GM12878 (cell line): ENCODE measurements at regions not wholly inside any gene's neighbourhood (a gene's known extent, or its start where the extent isn't known, plus 50 kb on each side); places are given as distances from the start of the nearest gene placed in this dataset.

Experiments
- ATAC-seq: fragments of 200-7000 bp; cut with Tn5 transposase; 3 replicates; pipeline ENCODE4 v1.9.1; 2020; ENCODE audit warnings: mild to moderate bottlenecking, moderate library complexity
- BruUV-seq: library from RNA; stranded (reverse); fragments of 400-500 nt; replicated peaks from 2 replicates; lab custom pipeline; 2021; lab: Mats Ljungman, UMichigan
- CTCF ChIA-PET: fragments of 300-600 bp; sonication (Branson Sonifier 250); formaldehyde crosslinking; extraction: SDS; loops from one replicate; lab custom pipeline; 2021; ENCODE audit warnings: inconsistent platforms; lab: Yijun Ruan, JAX
- POLR2A ChIA-PET: fragments of 350-600 bp; formaldehyde crosslinking; extraction: SDS; loops from one replicate; lab custom pipeline; 2021; ENCODE audit warnings: inconsistent platforms; lab: Charles Lee
- RAD21 ChIA-PET: fragments of 300-600 bp; sonication (Branson Sonifier 250); formaldehyde crosslinking; loops from one replicate; lab custom pipeline; 2023; ENCODE audit warnings: antibody characterized with exemption; ENCODE audit not compliant: unreplicated experiment; lab: Charles Lee
- SMC1A ChIA-PET: fragments of 300-600 bp; sonication (Branson Sonifier 250); formaldehyde crosslinking; loops from one replicate; lab custom pipeline; 2023; ENCODE audit not compliant: unreplicated experiment, uncharacterized antibody; lab: Charles Lee
- DNase-seq: peaks from one replicate; pipeline ENCODE4 v3.0.0-alpha.2; 2011; ENCODE audit warnings: low read depth, low spot score
- FAIRE-seq: peaks from 3 replicates; lab custom pipeline; 2011; peaks lifted over from hg19 to GRCh38; lab: Jason Lieb, UNC
- H2AFZ ChIP-seq: 2 replicates; pipeline ENCODE4 v1.6.0; 2011; ENCODE audit warnings: low read depth, low read length, control low read depth; ENCODE audit not compliant: control insufficient read depth
- H3K27ac ChIP-seq: 2 replicates; pipeline ENCODE4 v1.5.1; 2011; ENCODE audit warnings: control low read depth; ENCODE audit not compliant: control insufficient read depth, insufficient read depth
- H3K27me3 ChIP-seq, 2 experiments: replicated peaks in 1 of 2; 2 replicates each; pipeline versions ENCODE4 v1.6.0 to v1.6.1; 2011; ENCODE audit warnings: low read length in 1 of 2; ENCODE audit not compliant: control insufficient read depth in 2 of 2, insufficient read depth in 2 of 2
- H3K36me3 ChIP-seq, 2 experiments: 2 replicates each; pipeline ENCODE4 v1.5.1; 2011; ENCODE audit warnings: low read length in 1 of 2; ENCODE audit not compliant: control insufficient read depth in 2 of 2, insufficient read depth in 2 of 2
- H3K4me1 ChIP-seq: 2 replicates; pipeline ENCODE4 v1.6.1; 2011; ENCODE audit warnings: mild to moderate bottlenecking, low read length, moderate library complexity, mixed read lengths; ENCODE audit not compliant: control insufficient read depth, insufficient read depth
- H3K4me2 ChIP-seq: 2 replicates; pipeline ENCODE4 v1.6.0; 2011; ENCODE audit warnings: control low read depth; ENCODE audit not compliant: control insufficient read depth, insufficient read depth
- H3K4me3 ChIP-seq: fragments of 200-600 bp; sonication (generic); 2 replicates; pipeline ENCODE4 v1.5.1; 2016
- H3K79me2 ChIP-seq: 2 replicates; pipeline ENCODE4 v1.6.0; 2011; ENCODE audit warnings: low read length; ENCODE audit not compliant: control insufficient read depth, insufficient read depth
- H3K9ac ChIP-seq: 2 replicates; pipeline ENCODE4 v1.8.0; 2011; ENCODE audit warnings: low read length, control low read depth, mixed read lengths; ENCODE audit not compliant: control insufficient read depth, insufficient read depth
- H3K9me3 ChIP-seq: replicated peaks from 3 replicates; pipeline ENCODE4 v1.5.1; 2011; ENCODE audit warnings: mild to moderate bottlenecking, low read length; ENCODE audit not compliant: control insufficient read depth, insufficient read depth
- H4K20me1 ChIP-seq: 2 replicates; pipeline ENCODE4 v1.6.0; 2011; ENCODE audit not compliant: control insufficient read depth, insufficient read depth
- ASH2L ChIP-seq: fragments of 300-600, 200-600 bp; sonication (generic); IDR thresholded peaks from 2 replicates; pipeline ENCODE4 v1.6.1; 2017; ENCODE audit warnings: low read depth, mild to moderate bottlenecking, borderline replicate concordance
- BHLHE40 ChIP-seq, 2 experiments: fragments of 450-650 bp in 1 of 2; IDR thresholded peaks; 2 replicates each; pipeline ENCODE4 v1.6.1; 2011 to 2017; ENCODE audit warnings: low read depth in 2 of 2, borderline replicate concordance in 1 of 2, improper control_type of control experiment in 1 of 2, low read length in 1 of 2, mild to moderate bottlenecking in 1 of 2
- FOS ChIP-seq: IDR thresholded peaks from 3 replicates; pipeline ENCODE4 v1.6.1; 2011; ENCODE audit warnings: borderline replicate concordance; ENCODE audit not compliant: insufficient read length; ENCODE audit errors: extremely low read depth
- IKZF2 ChIP-seq, 2 experiments: fragments of 450-650 bp; IDR thresholded peaks; 2 replicates each; pipeline ENCODE4 v1.6.1; 2017; ENCODE audit warnings: mild to moderate bottlenecking in 2 of 2, moderate library complexity in 2 of 2
- MEF2B ChIP-seq: fragments of 450-650 bp; IDR thresholded peaks from 2 replicates; pipeline ENCODE4 v1.6.1; 2018; ENCODE audit warnings: mild to moderate bottlenecking, moderate library complexity; ENCODE audit not compliant: partially characterized antibody, poor library complexity, severe bottlenecking
- MLLT1 ChIP-seq: fragments of 450-650 bp; IDR thresholded peaks from 2 replicates; pipeline ENCODE4 v1.6.1; 2016; ENCODE audit warnings: mild to moderate bottlenecking
- MTA2 ChIP-seq: fragments of 450-650 bp; IDR thresholded peaks from 2 replicates; pipeline ENCODE4 v1.6.1; 2016; ENCODE audit warnings: low read depth, mild to moderate bottlenecking, moderate library complexity
- PAX5 ChIP-seq: IDR thresholded peaks from 2 replicates; pipeline ENCODE4 v1.6.1; 2011; ENCODE audit warnings: low read depth, low read length, borderline replicate concordance
- PML ChIP-seq: IDR thresholded peaks from 2 replicates; pipeline ENCODE4 v1.6.1; 2012; ENCODE audit warnings: low read length, inconsistent platforms
- RELA ChIP-seq: fragments of 450-650 bp; IDR thresholded peaks from 2 replicates; pipeline ENCODE4 v1.8.0; 2014; ENCODE audit warnings: borderline replicate concordance; ENCODE audit not compliant: partially characterized antibody
- SREBF1 ChIP-seq: IDR thresholded peaks from 2 replicates; pipeline ENCODE4 v1.6.1; 2012; ENCODE audit warnings: mild to moderate bottlenecking, low read length
- TCF7 ChIP-seq: IDR thresholded peaks from 2 replicates; pipeline ENCODE4 v1.6.1; 2014; ENCODE audit warnings: antibody characterized with exemption, borderline replicate concordance
- ZNF274 ChIP-seq: IDR thresholded peaks from one replicate; pipeline ENCODE4 v1.8.0; 2011; ENCODE audit not compliant: insufficient read length, insufficient read depth
- WGBS: methylation state at CpG from one replicate; pipeline ENCODE4 v1.1.6; 2016; ENCODE audit warnings: low lambda C conversion rate; ENCODE audit not compliant: insufficient replicate concordance, insufficient coverage; ENCODE audit errors: missing lambda C conversion rate; 5-methylcytosine and 5-hydroxymethylcytosine counted together
- in situ Hi-C: fragments of 300-500 bp; cut with MboI; formaldehyde crosslinking; loops from 9 replicates; pipeline ENCODE4 v1.14.3; 2018; ENCODE audit warnings: mixed read lengths
- intact Hi-C: fragments of 100-400 bp; cut with micrococcal nuclease; formaldehyde crosslinking; loops from one replicate; pipeline ENCODE4 v1.14.2; 2022; ENCODE audit not compliant: unreplicated experiment
- TF ChIP-seq, protein P1 (sequence below): IDR thresholded peaks from 2 replicates; pipeline ENCODE4 v1.6.1; 2012; ENCODE audit warnings: low read depth, low read length, improper control_type of control experiment
- TF ChIP-seq, protein P2 (sequence below): IDR thresholded peaks from 2 replicates; pipeline ENCODE4 v1.6.1; 2011; ENCODE audit warnings: mild to moderate bottlenecking, low read depth, low read length, moderate library complexity; ENCODE audit not compliant: insufficient replicate concordance

- H3K79me2 ChIP-seq: no peaks in the 10 kb centered on the region
- ChIA-PET POLR2A (no interaction called here), RAD21 (interaction anchor here (1.4 to 1.9 kb wide), 3 partner anchors 12 to 238 kb away, joined by 6 to 8 read pairs (median 8); no protein-coding TSS in a partner anchor), SMC1A (interaction anchor here (1.0 to 1.7 kb wide), 6 partner anchors 9 to 1366 kb away, joined by 3 to 5 read pairs (median 5); no protein-coding TSS in a partner anchor), CTCF (interaction anchor here (0.6 to 3.2 kb wide), 19 partner anchors 9 to 1367 kb away, joined by 3 to 24 read pairs (median 5); no protein-coding TSS in a partner anchor)
- in situ Hi-C loops: loop anchor here (5.0 to 10.0 kb wide), 2 partner anchors 240 to 1358 kb away; no protein-coding TSS in a partner anchor
- H3K4me3 ChIP-seq: no peak overlapping the region
- no peak for TF ChIP-seq RELA
- no peak for TF ChIP-seq MTA2
- TF ChIP-seq MEF2B: no peak
- no peak for TF ChIP-seq ZNF274
- TF ChIP-seq TCF7: no peak
- TF ChIP-seq IKZF2 (IDR thresholded peaks at IDR 0.05): no peak
- no peak for TF ChIP-seq SREBF1
- TF ChIP-seq, protein P1, sequence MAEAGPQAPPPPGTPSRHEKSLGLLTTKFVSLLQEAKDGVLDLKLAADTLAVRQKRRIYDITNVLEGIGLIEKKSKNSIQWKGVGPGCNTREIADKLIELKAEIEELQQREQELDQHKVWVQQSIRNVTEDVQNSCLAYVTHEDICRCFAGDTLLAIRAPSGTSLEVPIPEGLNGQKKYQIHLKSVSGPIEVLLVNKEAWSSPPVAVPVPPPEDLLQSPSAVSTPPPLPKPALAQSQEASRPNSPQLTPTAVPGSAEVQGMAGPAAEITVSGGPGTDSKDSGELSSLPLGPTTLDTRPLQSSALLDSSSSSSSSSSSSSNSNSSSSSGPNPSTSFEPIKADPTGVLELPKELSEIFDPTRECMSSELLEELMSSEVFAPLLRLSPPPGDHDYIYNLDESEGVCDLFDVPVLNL: no peak
- no peak for TF ChIP-seq ASH2L
- TF ChIP-seq, protein P2, sequence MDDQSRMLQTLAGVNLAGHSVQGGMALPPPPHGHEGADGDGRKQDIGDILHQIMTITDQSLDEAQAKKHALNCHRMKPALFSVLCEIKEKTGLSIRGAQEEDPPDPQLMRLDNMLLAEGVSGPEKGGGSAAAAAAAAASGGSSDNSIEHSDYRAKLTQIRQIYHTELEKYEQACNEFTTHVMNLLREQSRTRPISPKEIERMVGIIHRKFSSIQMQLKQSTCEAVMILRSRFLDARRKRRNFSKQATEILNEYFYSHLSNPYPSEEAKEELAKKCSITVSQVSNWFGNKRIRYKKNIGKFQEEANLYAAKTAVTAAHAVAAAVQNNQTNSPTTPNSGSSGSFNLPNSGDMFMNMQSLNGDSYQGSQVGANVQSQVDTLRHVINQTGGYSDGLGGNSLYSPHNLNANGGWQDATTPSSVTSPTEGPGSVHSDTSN: no peak
- TF ChIP-seq PML: no peak
- no peak for TF ChIP-seq BHLHE40 (IDR thresholded peaks at IDR 0.05; ENCODE audit: borderline replicate concordance in 1 of 2, low read depth in 2 of 2, low read length in 1 of 2)
- no peak for TF ChIP-seq MLLT1
- no peak for TF ChIP-seq PAX5
- TF ChIP-seq FOS: no peak
- no TSS peak for BruUV-seq
- no peaks in the 10 kb centered on the region for H3K27me3 ChIP-seq
- H3K9ac ChIP-seq: no peak overlapping the region
- H3K36me3 ChIP-seq: no peaks in the 10 kb centered on the region
- no peak overlapping the region for H3K27ac ChIP-seq
- ATAC-seq (no peak), DNase-seq (no peak), FAIRE-seq (no peak)
- no peaks in the 10 kb centered on the region for H4K20me1 ChIP-seq
- intact Hi-C loops: loop anchor here (5.0 kb wide), 1 partner anchor 1955 kb away; no protein-coding TSS in a partner anchor
- no peak overlapping the region for H2AFZ ChIP-seq
- no peak overlapping the region for H3K4me2 ChIP-seq
- no peaks in the 10 kb centered on the region for H3K4me1 ChIP-seq
- 58% methylated on average over 16 of the region's 16 CpGs for WGBS
- no peaks in the 10 kb centered on the region for H3K9me3 ChIP-seq
Observed at GRCh38 chr11:116692318-116693101, 80.3 kb downstream of the BUD13 start.
